Upper lobe of left lung (tissue), 4 donors: ENCODE measurements at regions not wholly inside any gene's neighbourhood (a gene's known extent, or its start where the extent isn't known, plus 50 kb on each side); places are given as distances from the start of the nearest gene placed in this dataset.

Source experiments
- POLR2A ChIP-seq, 4 donors: fragments of 450-650 bp; IDR thresholded peaks; one replicate each; pipeline ENCODE4 v1.5.1; 2016 to 2017; ENCODE audit warnings: antibody characterized with exemption in 4 of 4, mild to moderate bottlenecking in 2 of 4
- POLR2AphosphoS5 ChIP-seq, 2 donors: sonication (generic); formaldehyde crosslinking; IDR thresholded peaks; one replicate each; pipeline ENCODE4 v1.5.1; 2017; ENCODE audit warnings: antibody characterized with exemption in 2 of 2
- TF ChIP-seq, protein P1 (sequence below), 6 experiments: fragments of 450-650 bp in 4 of 6; fragments of 200-600 bp in 2 of 6; sonication (generic) in 2 of 6; IDR thresholded peaks; one replicate each; pipeline ENCODE4 v1.5.1; 2016 to 2019; ENCODE audit warnings: antibody characterized with exemption in 6 of 6

DNA sequence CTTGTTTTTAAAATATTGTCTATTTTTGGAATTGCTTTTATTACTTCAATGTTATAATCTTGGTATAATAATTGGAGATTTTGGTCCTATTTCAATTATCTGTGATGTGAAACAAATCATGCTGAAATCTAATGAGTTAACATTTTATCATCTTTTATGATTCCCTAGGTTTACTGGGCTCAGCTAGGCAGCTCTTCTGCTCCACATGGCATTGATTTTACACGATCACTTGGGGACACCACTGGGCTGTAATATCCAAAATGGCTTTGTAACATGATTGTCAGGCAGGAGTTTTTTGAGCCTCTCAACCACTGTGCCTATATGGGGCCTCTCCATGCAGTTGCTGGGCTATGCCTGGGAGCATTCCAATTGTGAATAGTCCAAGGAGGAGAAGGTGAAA lies 163.3 kb downstream of the PYDC2 start:
- TF ChIP-seq, protein P1, sequence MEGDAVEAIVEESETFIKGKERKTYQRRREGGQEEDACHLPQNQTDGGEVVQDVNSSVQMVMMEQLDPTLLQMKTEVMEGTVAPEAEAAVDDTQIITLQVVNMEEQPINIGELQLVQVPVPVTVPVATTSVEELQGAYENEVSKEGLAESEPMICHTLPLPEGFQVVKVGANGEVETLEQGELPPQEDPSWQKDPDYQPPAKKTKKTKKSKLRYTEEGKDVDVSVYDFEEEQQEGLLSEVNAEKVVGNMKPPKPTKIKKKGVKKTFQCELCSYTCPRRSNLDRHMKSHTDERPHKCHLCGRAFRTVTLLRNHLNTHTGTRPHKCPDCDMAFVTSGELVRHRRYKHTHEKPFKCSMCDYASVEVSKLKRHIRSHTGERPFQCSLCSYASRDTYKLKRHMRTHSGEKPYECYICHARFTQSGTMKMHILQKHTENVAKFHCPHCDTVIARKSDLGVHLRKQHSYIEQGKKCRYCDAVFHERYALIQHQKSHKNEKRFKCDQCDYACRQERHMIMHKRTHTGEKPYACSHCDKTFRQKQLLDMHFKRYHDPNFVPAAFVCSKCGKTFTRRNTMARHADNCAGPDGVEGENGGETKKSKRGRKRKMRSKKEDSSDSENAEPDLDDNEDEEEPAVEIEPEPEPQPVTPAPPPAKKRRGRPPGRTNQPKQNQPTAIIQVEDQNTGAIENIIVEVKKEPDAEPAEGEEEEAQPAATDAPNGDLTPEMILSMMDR (IDR thresholded peaks at IDR 0.05), result no peak
- no peak for TF ChIP-seq POLR2AphosphoS5 (IDR thresholded peaks at IDR 0.05)
- TF ChIP-seq POLR2A (IDR thresholded peaks at IDR 0.05), result no peak
